SU-DHL-6 (cell line): ENCODE measurements at regions not wholly inside any gene's neighbourhood (a gene's known extent, or its start where the extent isn't known, plus 50 kb on each side); places are given as distances from the start of the nearest gene placed in this dataset.

Experiments used
- CTCF ChIP-seq: fragments of 200-600 bp; sonication (generic); IDR thresholded peaks from one replicate; pipeline ENCODE4 v1.5.1; 2017; ENCODE audit warnings: antibody characterized with exemption, mild to moderate bottlenecking, low read length, moderate library complexity; ENCODE audit not compliant: insufficient read depth, poor library complexity, severe bottlenecking
- EZH2phosphoT487 ChIP-seq: fragments of 200-600 bp; sonication (generic), shearing (Covaris generic); conservative IDR thresholded peaks from 2 replicates; pipeline ENCODE4 v1.6.1; 2018; ENCODE audit warnings: mild to moderate bottlenecking, antibody characterized with exemption, low read length, moderate library complexity, mixed read lengths

- TF ChIP-seq CTCF (no peak), EZH2phosphoT487 (no peak)
Observed at GRCh38 chr20:55054453-55054852, 579.1 kb downstream of the DOK5 start.
